Breast epithelium (tissue), 3 donors: ENCODE measurements at regions not wholly inside any gene's neighbourhood (a gene's known extent, or its start where the extent isn't known, plus 50 kb on each side); places are given as distances from the start of the nearest gene placed in this dataset.

Source experiments
- POLR2A ChIP-seq: fragments of 450-650 bp; IDR thresholded peaks from one replicate; pipeline ENCODE4 v1.6.1; 2016; ENCODE audit warnings: antibody characterized with exemption, mild to moderate bottlenecking, moderate library complexity
- POLR2AphosphoS5 ChIP-seq, 3 donors: sonication (generic); formaldehyde crosslinking; IDR thresholded peaks; one replicate each; pipeline ENCODE4 v1.6.1; 2017; ENCODE audit warnings: antibody characterized with exemption in 3 of 3
- TF ChIP-seq, protein P1 (sequence below), 3 donors: fragments of 450-650 bp; IDR thresholded peaks; one replicate each; pipeline ENCODE4 v1.5.1; 2016 to 2017; ENCODE audit warnings: antibody characterized with exemption in 3 of 3, mild to moderate bottlenecking in 3 of 3, moderate library complexity in 3 of 3

- TF ChIP-seq POLR2AphosphoS5 (IDR thresholded peaks at IDR 0.05), result no peak
- TF ChIP-seq, protein P1, sequence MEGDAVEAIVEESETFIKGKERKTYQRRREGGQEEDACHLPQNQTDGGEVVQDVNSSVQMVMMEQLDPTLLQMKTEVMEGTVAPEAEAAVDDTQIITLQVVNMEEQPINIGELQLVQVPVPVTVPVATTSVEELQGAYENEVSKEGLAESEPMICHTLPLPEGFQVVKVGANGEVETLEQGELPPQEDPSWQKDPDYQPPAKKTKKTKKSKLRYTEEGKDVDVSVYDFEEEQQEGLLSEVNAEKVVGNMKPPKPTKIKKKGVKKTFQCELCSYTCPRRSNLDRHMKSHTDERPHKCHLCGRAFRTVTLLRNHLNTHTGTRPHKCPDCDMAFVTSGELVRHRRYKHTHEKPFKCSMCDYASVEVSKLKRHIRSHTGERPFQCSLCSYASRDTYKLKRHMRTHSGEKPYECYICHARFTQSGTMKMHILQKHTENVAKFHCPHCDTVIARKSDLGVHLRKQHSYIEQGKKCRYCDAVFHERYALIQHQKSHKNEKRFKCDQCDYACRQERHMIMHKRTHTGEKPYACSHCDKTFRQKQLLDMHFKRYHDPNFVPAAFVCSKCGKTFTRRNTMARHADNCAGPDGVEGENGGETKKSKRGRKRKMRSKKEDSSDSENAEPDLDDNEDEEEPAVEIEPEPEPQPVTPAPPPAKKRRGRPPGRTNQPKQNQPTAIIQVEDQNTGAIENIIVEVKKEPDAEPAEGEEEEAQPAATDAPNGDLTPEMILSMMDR (IDR thresholded peaks at IDR 0.05), result no peak
- TF ChIP-seq POLR2A, result no peak
Observed at GRCh38 chr9:81162361-81162760, 527.0 kb downstream of the TLE1 start.
